ENCODE measurements at regions not wholly inside any gene's neighbourhood (a gene's known extent, or its start where the extent isn't known, plus 50 kb on each side); places are given as distances from the start of the nearest gene placed in this dataset.

- Histone ChIP-seq H3K27ac (no peak overlapping the region), H3K36me3 (replicated peaks) (no peaks in the 10 kb centered on the region), H3K27me3 (replicated peaks) (no peaks in the 10 kb centered on the region), H3K4me3 (ENCODE audit: low read depth, low read length) (no peak overlapping the region)
- in situ Hi-C loops (cut with HindIII; ENCODE audit: low pct_ligation_motif_present, low sequenced_read_pairs) = no loop called here
- no peak for DNase-seq
- TF ChIP-seq CTCF (IDR thresholded peaks at IDR 0.05; ENCODE audit: low read depth, low read length, missing control alignments) = no peak
Measured at GRCh38 chr5:155926031-155926430, 400.9 kb upstream of the SGCD start.

GRCh38 chr5:155926766-155927165 lies 400.2 kb upstream of the SGCD start:
- DNase-seq = no peak
- H3K36me3 ChIP-seq (replicated peaks) = no peaks in the 10 kb centered on the region
- no peak overlapping the region for H3K4me3 ChIP-seq (ENCODE audit: low read depth, low read length)
- no peak for TF ChIP-seq CTCF (IDR thresholded peaks at IDR 0.05; ENCODE audit: low read depth, low read length, missing control alignments)
- no peak overlapping the region for H3K27ac ChIP-seq
- in situ Hi-C loops (cut with HindIII; ENCODE audit: low pct_ligation_motif_present, low sequenced_read_pairs) = no loop called here
- H3K27me3 ChIP-seq (replicated peaks) = no peaks in the 10 kb centered on the region

GRCh38 chr5:155929112-155929511 lies 397.9 kb upstream of the SGCD start:
- no peak for TF ChIP-seq CTCF (IDR thresholded peaks at IDR 0.05; ENCODE audit: low read depth, low read length, missing control alignments)
- no peak overlapping the region for H3K4me3 ChIP-seq (ENCODE audit: low read depth, low read length)
- no peaks in the 10 kb centered on the region for H3K27me3 ChIP-seq (replicated peaks)
- in situ Hi-C loops (cut with HindIII; ENCODE audit: low pct_ligation_motif_present, low sequenced_read_pairs) = no loop called here
- no peak overlapping the region for H3K27ac ChIP-seq
- DNase-seq = no peak
- no peaks in the 10 kb centered on the region for H3K36me3 ChIP-seq (replicated peaks)

GRCh38 chr5:155934964-155935363 lies 392.0 kb upstream of the SGCD start:
- no peak for TF ChIP-seq CTCF (IDR thresholded peaks at IDR 0.05; ENCODE audit: low read depth, low read length, missing control alignments)
- Histone ChIP-seq H3K27me3 (replicated peaks) (no peaks in the 10 kb centered on the region), H3K36me3 (replicated peaks) (no peaks in the 10 kb centered on the region), H3K4me3 (ENCODE audit: low read depth, low read length) (no peak overlapping the region), H3K27ac (no peak overlapping the region)
- DNase-seq = no peak
- in situ Hi-C loops (cut with HindIII; ENCODE audit: low pct_ligation_motif_present, low sequenced_read_pairs) = no loop called here

- H3K27ac ChIP-seq = no peak overlapping the region
- no peaks in the 10 kb centered on the region for H3K27me3 ChIP-seq (replicated peaks)
- in situ Hi-C loops (cut with HindIII; ENCODE audit: low pct_ligation_motif_present, low sequenced_read_pairs) = no loop called here
- no peak overlapping the region for H3K4me3 ChIP-seq (ENCODE audit: low read depth, low read length)
- no peak for TF ChIP-seq CTCF (IDR thresholded peaks at IDR 0.05; ENCODE audit: low read depth, low read length, missing control alignments)
- no peak for DNase-seq
- H3K36me3 ChIP-seq (replicated peaks) = no peaks in the 10 kb centered on the region
Measured at GRCh38 chr5:155935723-155936122, 391.2 kb upstream of the SGCD start.
